Stimulated activated CD8-positive, alpha-beta memory T cell treated with anti-CD3 and anti-CD28 coated beads, Interleukin-4, amount 100 ng/mL, for 4 hours (primary cell): ENCODE measurements at regions not wholly inside any gene's neighbourhood (a gene's known extent, or its start where the extent isn't known, plus 50 kb on each side); places are given as distances from the start of the nearest gene placed in this dataset.

Experiments
- DNase-seq, 2 donors: peaks; one replicate each; pipeline ENCODE4 v3.0.0-alpha.2; 2020; ENCODE audit warnings: low read depth in 2 of 2, low spot score in 1 of 2

- no peak for DNase-seq
Observed at GRCh38 chr2:134154246-134154645, 99.6 kb upstream of the MGAT5 start.

GRCh38 chr2:134155134-134155533 lies 98.7 kb upstream of the MGAT5 start:
- DNase-seq, result no peak

GRCh38 chr2:134158295-134158694 lies 95.6 kb upstream of the MGAT5 start:
- DNase-seq, result no peak

GRCh38 chr2:134161170-134161547 lies 92.7 kb upstream of the MGAT5 start:
- no peak for DNase-seq

GRCh38 chr2:134163336-134163735 lies 90.5 kb upstream of the MGAT5 start:
- DNase-seq, result no peak

GRCh38 chr2:134164306-134164705 lies 89.6 kb upstream of the MGAT5 start:
- no peak for DNase-seq

GRCh38 chr2:134167015-134167414 lies 86.9 kb upstream of the MGAT5 start:
- no peak for DNase-seq

- no peak for DNase-seq
Observed at GRCh38 chr2:134169788-134170187, 84.1 kb upstream of the MGAT5 start.

- DNase-seq, result no peak
Observed at GRCh38 chr2:134170294-134170693, 83.6 kb upstream of the MGAT5 start.

GRCh38 chr2:134170700-134171099 lies 83.2 kb upstream of the MGAT5 start:
- DNase-seq, result no peak

GRCh38 chr2:134173338-134174016 lies 80.4 kb upstream of the MGAT5 start:
- DNase-seq, result no peak

GRCh38 chr2:134174711-134175110 lies 79.2 kb upstream of the MGAT5 start:
- no peak for DNase-seq

GRCh38 chr2:134175834-134176233 lies 78.0 kb upstream of the MGAT5 start:
- DNase-seq, result no peak

GRCh38 chr2:134177351-134177931 lies 76.4 kb upstream of the MGAT5 start:
- DNase-seq, result no peak

- no peak for DNase-seq
Observed at GRCh38 chr2:134178138-134178877, 75.6 kb upstream of the MGAT5 start.

- no peak for DNase-seq
Observed at GRCh38 chr2:134181219-134181618, 72.7 kb upstream of the MGAT5 start.

- no peak for DNase-seq
Observed at GRCh38 chr2:134183679-134184078, 70.2 kb upstream of the MGAT5 start.

GRCh38 chr2:134185639-134186038 lies 68.2 kb upstream of the MGAT5 start:
- no peak for DNase-seq

GRCh38 chr2:134189009-134189720 lies 64.7 kb upstream of the MGAT5 start:
- no peak for DNase-seq

- no peak for DNase-seq
Observed at GRCh38 chr2:134190062-134190806, 63.6 kb upstream of the MGAT5 start.

- DNase-seq, result no peak
Observed at GRCh38 chr2:134190807-134191203, 63.1 kb upstream of the MGAT5 start.
